Suprapubic skin (tissue), 4 donors: ENCODE measurements at regions not wholly inside any gene's neighbourhood (a gene's known extent, or its start where the extent isn't known, plus 50 kb on each side); places are given as distances from the start of the nearest gene placed in this dataset.

Experiments used
- DNase-seq, 2 donors: peaks; one replicate each; pipeline ENCODE4 v3.0.0-alpha.2; 2019; ENCODE audit warnings: low spot score in 2 of 2
- H3K27ac ChIP-seq: fragments of 200-600 bp; sonication (generic); one replicate; pipeline ENCODE4 v1.5.1; 2019
- H3K27me3 ChIP-seq: fragments of 200-600 bp; sonication (generic); one replicate; pipeline ENCODE4 v1.5.1; 2019
- H3K36me3 ChIP-seq: fragments of 200-600 bp; sonication (generic); one replicate; pipeline ENCODE4 v1.5.1; 2019
- H3K4me1 ChIP-seq: fragments of 200-600 bp; sonication (generic); one replicate; pipeline ENCODE4 v1.5.1; 2019
- H3K4me3 ChIP-seq: fragments of 200-600 bp; sonication (generic); one replicate; pipeline ENCODE4 v1.5.1; 2019; ENCODE audit warnings: mild to moderate bottlenecking
- H3K9me3 ChIP-seq: fragments of 200-600 bp; sonication (generic); one replicate; pipeline ENCODE4 v1.5.1; 2019
- CTCF ChIP-seq, 2 donors: fragments of 200-600 bp in 1 of 2; fragments of 450-650 bp in 1 of 2; sonication (generic) in 1 of 2; IDR thresholded peaks; one replicate each; pipeline ENCODE4 v1.5.1; 2016 to 2019; ENCODE audit warnings: antibody characterized with exemption in 2 of 2, mild to moderate bottlenecking in 1 of 2, moderate library complexity in 1 of 2
- EP300 ChIP-seq: sonication (generic); formaldehyde crosslinking; IDR thresholded peaks from one replicate; pipeline ENCODE4 v1.6.1; 2017; ENCODE audit warnings: antibody characterized with exemption
- POLR2A ChIP-seq, 2 donors: fragments of 450-650 bp; IDR thresholded peaks; one replicate each; pipeline ENCODE4 v1.6.1; 2017; ENCODE audit warnings: antibody characterized with exemption in 2 of 2, mild to moderate bottlenecking in 2 of 2, moderate library complexity in 2 of 2
- POLR2AphosphoS5 ChIP-seq, 3 donors: sonication (generic); formaldehyde crosslinking; IDR thresholded peaks; one replicate each; pipeline ENCODE4 v1.6.1; 2017; ENCODE audit warnings: antibody characterized with exemption in 3 of 3
- WGBS: methylation state at CpG from one replicate; pipeline ENCODE4 v1.1.5; 2018; 5-methylcytosine and 5-hydroxymethylcytosine counted together

- Histone ChIP-seq H3K27me3 (no peaks in the 10 kb centered on the region), H3K9me3 (no peaks in the 10 kb centered on the region), H3K27ac (no peak overlapping the region), H3K4me1 (no peaks in the 10 kb centered on the region), H3K36me3 (no peaks in the 10 kb centered on the region), H3K4me3 (no peak overlapping the region)
- 70% methylated on average over 3 of the region's 3 CpGs for WGBS
- DNase-seq: no peak
- TF ChIP-seq EP300 (no peak), POLR2A (IDR thresholded peaks at IDR 0.05) (no peak), POLR2AphosphoS5 (IDR thresholded peaks at IDR 0.05) (no peak), CTCF (IDR thresholded peaks at IDR 0.05) (no peak)
These were observed 212.5 kb upstream of the NDST3 start for GRCh38 chr4:117821834-117822233.

- no peak for DNase-seq
- Histone ChIP-seq H3K27me3 (no peaks in the 10 kb centered on the region), H3K4me3 (no peak overlapping the region), H3K4me1 (no peaks in the 10 kb centered on the region), H3K9me3 (no peaks in the 10 kb centered on the region), H3K36me3 (no peaks in the 10 kb centered on the region), H3K27ac (no peak overlapping the region)
- 68% methylated on average over 3 of the region's 3 CpGs for WGBS
- TF ChIP-seq CTCF (IDR thresholded peaks at IDR 0.05): no peak
- TF ChIP-seq POLR2A (IDR thresholded peaks at IDR 0.05): no peak
- TF ChIP-seq POLR2AphosphoS5 (IDR thresholded peaks at IDR 0.05): no peak
- TF ChIP-seq EP300: no peak
These were observed 210.9 kb upstream of the NDST3 start for GRCh38 chr4:117823388-117823787.

- Histone ChIP-seq H3K9me3 (no peaks in the 10 kb centered on the region), H3K4me3 (no peak overlapping the region), H3K36me3 (no peaks in the 10 kb centered on the region), H3K27me3 (no peaks in the 10 kb centered on the region), H3K4me1 (no peaks in the 10 kb centered on the region), H3K27ac (no peak overlapping the region)
- 45% methylated on average over 1 of the region's 1 CpG for WGBS
- DNase-seq: no peak
- no peak for TF ChIP-seq CTCF (IDR thresholded peaks at IDR 0.05)
These were observed 208.7 kb upstream of the NDST3 start for GRCh38 chr4:117825600-117825999.

- no peak for DNase-seq
- Histone ChIP-seq H3K27me3 (no peaks in the 10 kb centered on the region), H3K27ac (no peak overlapping the region), H3K4me3 (no peak overlapping the region), H3K36me3 (no peaks in the 10 kb centered on the region), H3K4me1 (no peaks in the 10 kb centered on the region), H3K9me3 (no peaks in the 10 kb centered on the region)
- TF ChIP-seq CTCF (IDR thresholded peaks at IDR 0.05): no peak
- TF ChIP-seq EP300: no peak
- no peak for TF ChIP-seq POLR2AphosphoS5 (IDR thresholded peaks at IDR 0.05)
- TF ChIP-seq POLR2A (IDR thresholded peaks at IDR 0.05): no peak
- 78% methylated on average over 9 of the region's 10 CpGs for WGBS
These were observed 203.1 kb upstream of the NDST3 start for GRCh38 chr4:117831060-117831683.

- Histone ChIP-seq H3K27ac (no peak overlapping the region), H3K27me3 (no peaks in the 10 kb centered on the region), H3K4me3 (no peak overlapping the region), H3K36me3 (no peaks in the 10 kb centered on the region), H3K9me3 (no peaks in the 10 kb centered on the region), H3K4me1 (no peaks in the 10 kb centered on the region)
- 90% methylated on average over 4 of the region's 10 CpGs for WGBS
- DNase-seq: no peak
- TF ChIP-seq EP300: no peak
These were observed 198.7 kb upstream of the NDST3 start for GRCh38 chr4:117835566-117835965.

GRCh38 chr4:117844594-117844993, 189.7 kb upstream of the NDST3 start:
- peaks cover 6% of the 10 kb centered on the region for H3K9me3 ChIP-seq
- H3K4me1 ChIP-seq: no peaks in the 10 kb centered on the region
- H3K4me3 ChIP-seq: no peak overlapping the region
- no peak overlapping the region for H3K27ac ChIP-seq
- H3K36me3 ChIP-seq: no peaks in the 10 kb centered on the region
- WGBS: 92% methylated on average over 1 of the region's 1 CpG
- no peak for DNase-seq
- H3K27me3 ChIP-seq: no peaks in the 10 kb centered on the region
- TF ChIP-seq EP300 (no peak), POLR2AphosphoS5 (IDR thresholded peaks at IDR 0.05) (no peak), POLR2A (IDR thresholded peaks at IDR 0.05) (no peak), CTCF (IDR thresholded peaks at IDR 0.05) (no peak)
